ENCODE measurements at regions not wholly inside any gene's neighbourhood (a gene's known extent, or its start where the extent isn't known, plus 50 kb on each side); places are given as distances from the start of the nearest gene placed in this dataset.

- Histone ChIP-seq H3K9me3 (replicated peaks; ENCODE audit: control insufficient read depth, insufficient read depth, low read length) (no peaks in the 10 kb centered on the region), H3K36me3 (ENCODE audit: control insufficient read depth in 2 of 2, extremely low read depth in 1 of 2, insufficient read depth in 2 of 2, low read length in 2 of 2) (no peaks in the 10 kb centered on the region), H3K4me1 (ENCODE audit: control insufficient read depth, extremely low read depth, insufficient read depth, low read length) (no peaks in the 10 kb centered on the region), H3K4me3 (replicated peaks in 1 of 3; ENCODE audit: insufficient read depth in 1 of 3, low read depth in 1 of 3, low read length in 3 of 3) (no peak overlapping the region), H3K9ac (replicated peaks; ENCODE audit: extremely low read depth, insufficient read depth, low read length) (no peak overlapping the region), H3K79me2 (ENCODE audit: control insufficient read depth, insufficient read depth, low read length) (no peaks in the 10 kb centered on the region), H3K9me1 (replicated peaks; ENCODE audit: control insufficient read depth, extremely low read depth, insufficient read depth, low read length) (no peaks in the 10 kb centered on the region), H4K20me1 (replicated peaks; ENCODE audit: control insufficient read depth, extremely low read depth, insufficient read depth, low read length) (no peaks in the 10 kb centered on the region), H3K4me2 (ENCODE audit: insufficient read depth, low read length) (no peak overlapping the region), H2AFZ (ENCODE audit: low read depth, low read length) (no peak overlapping the region), H3K27ac (ENCODE audit: insufficient read depth, low read depth, low read length) (no peak overlapping the region), H3K27me3 (ENCODE audit: control insufficient read depth in 2 of 2, insufficient read depth in 2 of 2, low read length in 2 of 2) (no peaks in the 10 kb centered on the region)
- DNase-seq (ENCODE audit: low read depth, low spot score) (no peak), FAIRE-seq (no peak)
- dilution Hi-C loops (cut with MboI; ENCODE audit: extremely low pct_ligation_motif_present, low sequenced_read_pairs) (no loop called here), intact Hi-C loops (cut with micrococcal nuclease) (no loop called here)
- CTCF ChIA-PET: interaction anchor here (8.8 kb wide), 1 partner anchor 11 kb away, joined by 64 read pairs; no protein-coding TSS in a partner anchor
- POLR2A ChIA-PET: no interaction called here
- no TSS peak for BruUV-seq (replicated peaks)
- TF ChIP-seq POLR2AphosphoS5 (IDR thresholded peaks at IDR 0.05; ENCODE audit: insufficient read depth, low read depth, low read length): no peak
- TF ChIP-seq GATA2 (IDR thresholded peaks at IDR 0.05; ENCODE audit: insufficient read depth, insufficient read length, low read depth, low read length): no peak
- TF ChIP-seq MYC (IDR thresholded peaks at IDR 0.05; ENCODE audit: low read depth, low read length): no peak
- no peak for TF ChIP-seq CTCF (IDR thresholded peaks at IDR 0.05; ENCODE audit: extremely low read depth in 1 of 2, insufficient read depth in 1 of 2, low read depth in 1 of 2, low read length in 2 of 2)
Observed at GRCh38 chr18:34649080-34649479, 61.0 kb upstream of the DTNA start.

- DNase-seq (ENCODE audit: low read depth, low spot score) (peak; percentile 5), FAIRE-seq (no peak)
- no peaks in the 10 kb centered on the region for H3K79me2 ChIP-seq (ENCODE audit: control insufficient read depth, insufficient read depth, low read length)
- POLR2A ChIA-PET: no interaction called here
- H3K27me3 ChIP-seq (ENCODE audit: control insufficient read depth in 2 of 2, insufficient read depth in 2 of 2, low read length in 2 of 2): no peaks in the 10 kb centered on the region
- dilution Hi-C loops (cut with MboI; ENCODE audit: extremely low pct_ligation_motif_present, low sequenced_read_pairs) (no loop called here), intact Hi-C loops (cut with micrococcal nuclease) (no loop called here)
- BruUV-seq (replicated peaks): no TSS peak
- no peaks in the 10 kb centered on the region for H3K4me1 ChIP-seq (ENCODE audit: control insufficient read depth, extremely low read depth, insufficient read depth, low read length)
- TF ChIP-seq POLR2A (IDR thresholded peaks at IDR 0.05; ENCODE audit: low read depth, low read length): no peak
- no peak for TF ChIP-seq GATA2 (IDR thresholded peaks at IDR 0.05; ENCODE audit: insufficient read depth, insufficient read length, low read depth, low read length)
- TF ChIP-seq MYC (IDR thresholded peaks at IDR 0.05; ENCODE audit: low read depth, low read length): no peak
- no peak for TF ChIP-seq FOS (IDR thresholded peaks at IDR 0.05; ENCODE audit: borderline replicate concordance, insufficient read depth, low read length)
- no peaks in the 10 kb centered on the region for H4K20me1 ChIP-seq (replicated peaks; ENCODE audit: control insufficient read depth, extremely low read depth, insufficient read depth, low read length)
- H3K4me2 ChIP-seq (ENCODE audit: insufficient read depth, low read length): no peak overlapping the region
- CTCF ChIA-PET: interaction anchor here (1.9 to 8.8 kb wide), 3 partner anchors 10 to 138 kb away, joined by 6 to 64 read pairs (median 8); no protein-coding TSS in a partner anchor
- no peak overlapping the region for H3K4me3 ChIP-seq (replicated peaks in 1 of 3; ENCODE audit: insufficient read depth in 1 of 3, low read depth in 1 of 3, low read length in 3 of 3)
- H2AFZ ChIP-seq (ENCODE audit: low read depth, low read length): no peak overlapping the region
- H3K36me3 ChIP-seq (ENCODE audit: control insufficient read depth in 2 of 2, extremely low read depth in 1 of 2, insufficient read depth in 2 of 2, low read length in 2 of 2): no peaks in the 10 kb centered on the region
- no peak overlapping the region for H3K27ac ChIP-seq (ENCODE audit: insufficient read depth, low read depth, low read length)
- H3K9me3 ChIP-seq (replicated peaks; ENCODE audit: control insufficient read depth, insufficient read depth, low read length): no peaks in the 10 kb centered on the region
- H3K9me1 ChIP-seq (replicated peaks; ENCODE audit: control insufficient read depth, extremely low read depth, insufficient read depth, low read length): no peaks in the 10 kb centered on the region
- H3K9ac ChIP-seq (replicated peaks; ENCODE audit: extremely low read depth, insufficient read depth, low read length): no peak overlapping the region
Observed at GRCh38 chr18:34650121-34650545, 60.0 kb upstream of the DTNA start.

Measured in endothelial cell of umbilical vein (primary cell).